ENCODE measurements at regions not wholly inside any gene's neighbourhood (a gene's known extent, or its start where the extent isn't known, plus 50 kb on each side); places are given as distances from the start of the nearest gene placed in this dataset.

DNA sequence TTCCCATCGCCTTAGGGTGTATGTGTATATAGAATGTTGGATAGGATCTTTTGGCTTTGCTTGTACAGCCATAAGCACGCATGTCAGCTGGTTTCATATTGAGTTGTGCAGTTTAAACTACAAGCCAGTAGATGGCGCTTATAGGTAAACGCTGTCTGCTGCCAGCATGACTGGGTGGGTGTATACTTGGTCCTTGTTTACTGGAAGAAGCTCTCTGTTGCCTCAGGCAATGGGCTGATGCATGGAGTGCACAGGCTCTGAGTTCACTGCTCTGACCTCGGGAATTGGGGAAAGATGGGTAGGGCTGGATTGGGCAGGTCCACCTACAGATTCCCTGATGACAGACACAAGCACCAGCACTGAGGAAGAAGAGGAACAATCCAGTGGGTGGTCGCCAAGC is 831.5 kb downstream of the STIM2 start:
- TF ChIP-seq, protein P1, sequence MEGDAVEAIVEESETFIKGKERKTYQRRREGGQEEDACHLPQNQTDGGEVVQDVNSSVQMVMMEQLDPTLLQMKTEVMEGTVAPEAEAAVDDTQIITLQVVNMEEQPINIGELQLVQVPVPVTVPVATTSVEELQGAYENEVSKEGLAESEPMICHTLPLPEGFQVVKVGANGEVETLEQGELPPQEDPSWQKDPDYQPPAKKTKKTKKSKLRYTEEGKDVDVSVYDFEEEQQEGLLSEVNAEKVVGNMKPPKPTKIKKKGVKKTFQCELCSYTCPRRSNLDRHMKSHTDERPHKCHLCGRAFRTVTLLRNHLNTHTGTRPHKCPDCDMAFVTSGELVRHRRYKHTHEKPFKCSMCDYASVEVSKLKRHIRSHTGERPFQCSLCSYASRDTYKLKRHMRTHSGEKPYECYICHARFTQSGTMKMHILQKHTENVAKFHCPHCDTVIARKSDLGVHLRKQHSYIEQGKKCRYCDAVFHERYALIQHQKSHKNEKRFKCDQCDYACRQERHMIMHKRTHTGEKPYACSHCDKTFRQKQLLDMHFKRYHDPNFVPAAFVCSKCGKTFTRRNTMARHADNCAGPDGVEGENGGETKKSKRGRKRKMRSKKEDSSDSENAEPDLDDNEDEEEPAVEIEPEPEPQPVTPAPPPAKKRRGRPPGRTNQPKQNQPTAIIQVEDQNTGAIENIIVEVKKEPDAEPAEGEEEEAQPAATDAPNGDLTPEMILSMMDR (IDR thresholded peaks at IDR 0.05; ENCODE audit: insufficient read depth, low read length): peak; percentile 37
- TF ChIP-seq, protein P2, sequence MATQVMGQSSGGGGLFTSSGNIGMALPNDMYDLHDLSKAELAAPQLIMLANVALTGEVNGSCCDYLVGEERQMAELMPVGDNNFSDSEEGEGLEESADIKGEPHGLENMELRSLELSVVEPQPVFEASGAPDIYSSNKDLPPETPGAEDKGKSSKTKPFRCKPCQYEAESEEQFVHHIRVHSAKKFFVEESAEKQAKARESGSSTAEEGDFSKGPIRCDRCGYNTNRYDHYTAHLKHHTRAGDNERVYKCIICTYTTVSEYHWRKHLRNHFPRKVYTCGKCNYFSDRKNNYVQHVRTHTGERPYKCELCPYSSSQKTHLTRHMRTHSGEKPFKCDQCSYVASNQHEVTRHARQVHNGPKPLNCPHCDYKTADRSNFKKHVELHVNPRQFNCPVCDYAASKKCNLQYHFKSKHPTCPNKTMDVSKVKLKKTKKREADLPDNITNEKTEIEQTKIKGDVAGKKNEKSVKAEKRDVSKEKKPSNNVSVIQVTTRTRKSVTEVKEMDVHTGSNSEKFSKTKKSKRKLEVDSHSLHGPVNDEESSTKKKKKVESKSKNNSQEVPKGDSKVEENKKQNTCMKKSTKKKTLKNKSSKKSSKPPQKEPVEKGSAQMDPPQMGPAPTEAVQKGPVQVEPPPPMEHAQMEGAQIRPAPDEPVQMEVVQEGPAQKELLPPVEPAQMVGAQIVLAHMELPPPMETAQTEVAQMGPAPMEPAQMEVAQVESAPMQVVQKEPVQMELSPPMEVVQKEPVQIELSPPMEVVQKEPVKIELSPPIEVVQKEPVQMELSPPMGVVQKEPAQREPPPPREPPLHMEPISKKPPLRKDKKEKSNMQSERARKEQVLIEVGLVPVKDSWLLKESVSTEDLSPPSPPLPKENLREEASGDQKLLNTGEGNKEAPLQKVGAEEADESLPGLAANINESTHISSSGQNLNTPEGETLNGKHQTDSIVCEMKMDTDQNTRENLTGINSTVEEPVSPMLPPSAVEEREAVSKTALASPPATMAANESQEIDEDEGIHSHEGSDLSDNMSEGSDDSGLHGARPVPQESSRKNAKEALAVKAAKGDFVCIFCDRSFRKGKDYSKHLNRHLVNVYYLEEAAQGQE (IDR thresholded peaks at IDR 0.05; ENCODE audit: insufficient replicate concordance, low read depth): no peak

Data from HL-60 (cell line).